GM12873 (cell line): ENCODE measurements at regions not wholly inside any gene's neighbourhood (a gene's known extent, or its start where the extent isn't known, plus 50 kb on each side); places are given as distances from the start of the nearest gene placed in this dataset.

Source experiments
- CTCF ChIP-seq: IDR thresholded peaks from 2 replicates; pipeline ENCODE4 v1.5.1; 2012; ENCODE audit warnings: low read depth, mild to moderate bottlenecking, moderate library complexity, low read length, control low read depth; ENCODE audit not compliant: insufficient read depth; ENCODE audit errors: missing control alignments

GRCh38 chr4:114302472-114302871 is 296.1 kb upstream of the UGT8 start:
- TF ChIP-seq CTCF: no peak

- no peak for TF ChIP-seq CTCF
Measured at GRCh38 chr4:114304046-114304445, 294.6 kb upstream of the UGT8 start.

- TF ChIP-seq CTCF: no peak
Measured at GRCh38 chr4:114304567-114304966, 294.0 kb upstream of the UGT8 start.

- TF ChIP-seq CTCF: no peak
Measured at GRCh38 chr4:114306946-114307345, 291.7 kb upstream of the UGT8 start.

GRCh38 chr4:114310296-114310925 is 288.2 kb upstream of the UGT8 start:
- TF ChIP-seq CTCF: no peak

- TF ChIP-seq CTCF: no peak
Measured at GRCh38 chr4:114311787-114312186, 286.8 kb upstream of the UGT8 start.

- no peak for TF ChIP-seq CTCF
Measured at GRCh38 chr4:114312338-114312737, 286.3 kb upstream of the UGT8 start.
